K562 (cell line): ENCODE measurements at regions not wholly inside any gene's neighbourhood (a gene's known extent, or its start where the extent isn't known, plus 50 kb on each side); places are given as distances from the start of the nearest gene placed in this dataset.

Experiments used
- CREB5 ChIP-seq: fragments of 250-450 bp; sonication (Bioruptor Pico); IDR thresholded peaks from 2 replicates; pipeline ENCODE4 v1.5.0; 2020; ENCODE audit warnings: mild to moderate bottlenecking
- CREBBP ChIP-seq: IDR thresholded peaks from one replicate; pipeline ENCODE4 v1.6.1; 2012; ENCODE audit warnings: low read depth, mild to moderate bottlenecking, control low read depth, inconsistent platforms, low read length
- DDX20 ChIP-seq: fragments of 450-650 bp; IDR thresholded peaks from 2 replicates; pipeline ENCODE4 v1.6.1; 2016; ENCODE audit warnings: missing genetic modification characterization, low read depth, mild to moderate bottlenecking, missing compliant biosample characterization, moderate library complexity
- HMGXB4 ChIP-seq: sonication (generic); formaldehyde crosslinking; IDR thresholded peaks from 2 replicates; pipeline ENCODE4 v1.8.1; 2023; ENCODE audit warnings: mild to moderate bottlenecking, missing genetic modification reagents
- JUN ChIP-seq, 2 experiments: sonication (generic) in 1 of 2; formaldehyde crosslinking in 1 of 2; IDR thresholded peaks; 2 replicates each; pipeline versions ENCODE4 v1.6.1 to v1.8.0; 2012 to 2022; ENCODE audit warnings: borderline replicate concordance in 2 of 2, mild to moderate bottlenecking in 2 of 2, improper control_type of control experiment in 1 of 2, low read depth in 1 of 2, low read length in 1 of 2, missing genetic modification reagents in 1 of 2
- MBD2 ChIP-seq: sonication (generic); IDR thresholded peaks from 2 replicates; pipeline ENCODE4 v1.6.1; 2016; ENCODE audit warnings: low read depth, borderline replicate concordance
- OTX1 ChIP-seq: fragments of 450-650 bp; formaldehyde crosslinking; IDR thresholded peaks from 2 replicates; pipeline ENCODE4 v1.4.0; 2022; ENCODE audit warnings: mild to moderate bottlenecking
- STAT6 ChIP-seq: sonication (generic); formaldehyde crosslinking; IDR thresholded peaks from 2 replicates; pipeline ENCODE4 v1.8.1; 2023; ENCODE audit warnings: mild to moderate bottlenecking, missing genetic modification reagents
- ZBTB11 ChIP-seq, 3 experiments: fragments of 200-800 bp in 1 of 3; fragments of 250-450 bp in 1 of 3; fragments of 450-650 bp in 1 of 3; sonication (Bioruptor Pico) in 1 of 3; sonication (Bioruptor generic) in 1 of 3; formaldehyde crosslinking in 1 of 3; IDR thresholded peaks; 2 replicates each; pipeline versions ENCODE4 v1.6.1 to v1.8.0; 2016 to 2022; ENCODE audit warnings: mild to moderate bottlenecking in 2 of 3, missing genetic modification characterization in 2 of 3, missing compliant biosample characterization in 1 of 3, moderate library complexity in 1 of 3
- ZFP91 ChIP-seq: sonication (generic); formaldehyde crosslinking; IDR thresholded peaks from 2 replicates; pipeline ENCODE4 v1.8.0; 2022; ENCODE audit warnings: mild to moderate bottlenecking, missing genetic modification reagents
- ZNF174 ChIP-seq: fragments of 250-450 bp; sonication (Bioruptor Pico); IDR thresholded peaks from 2 replicates; pipeline ENCODE4 v1.4.0; 2020; ENCODE audit warnings: mild to moderate bottlenecking

GRCh38 chr20:39880890-39881289, 808.1 kb downstream of the MAFB start (continued):
- no peak for TF ChIP-seq DDX20 (tag)
- no peak for TF ChIP-seq MBD2
- TF ChIP-seq ZFP91, result no peak
- no peak for TF ChIP-seq ZNF174 (CRISPR knock-in tag)
- TF ChIP-seq JUN (IDR thresholded peaks at IDR 0.05; ENCODE audit: borderline replicate concordance, low read depth, low read length), result no peak
- TF ChIP-seq JUN (CRISPR knock-in tag; IDR thresholded peaks at IDR 0.05; ENCODE audit: borderline replicate concordance), result no peak
- no peak for TF ChIP-seq HMGXB4 (CRISPR knock-in tag)
- no peak for TF ChIP-seq ZBTB11 (CRISPR knock-in tag; IDR thresholded peaks at IDR 0.05)
- no peak for TF ChIP-seq CREBBP
- TF ChIP-seq CREB5 (CRISPR knock-in tag), result no peak
- TF ChIP-seq OTX1 (CRISPR knock-in tag), result no peak
- no peak for TF ChIP-seq STAT6 (CRISPR knock-in tag)
- TF ChIP-seq, all 486 proteins: peak for 0
